DLD1 (cell line): ENCODE measurements at regions not wholly inside any gene's neighbourhood (a gene's known extent, or its start where the extent isn't known, plus 50 kb on each side); places are given as distances from the start of the nearest gene placed in this dataset.

ENCODE experiments used
- in situ Hi-C: cut with HindIII; loops from 2 replicates; pipeline ENCODE4 v1.10.0; 2017; ENCODE audit warnings: low sequenced_read_pairs

GRCh38 chr7:142638581-142638980 is 110.7 kb upstream of the PRSS1 start:
- in situ Hi-C loops: loop anchor here (25.0 kb wide), 1 partner anchor 374 kb away; no protein-coding TSS in a partner anchor

- in situ Hi-C loops: loop anchor here (25.0 kb wide), 1 partner anchor 375 kb away; no protein-coding TSS in a partner anchor
These were observed 112.0 kb upstream of the PRSS1 start for GRCh38 chr7:142637240-142637639.

- in situ Hi-C loops: loop anchor here (25.0 kb wide), 1 partner anchor 376 kb away; no protein-coding TSS in a partner anchor
These were observed 112.5 kb upstream of the PRSS1 start for GRCh38 chr7:142636751-142637150.

GRCh38 chr7:142636107-142636506 is 113.2 kb upstream of the PRSS1 start:
- in situ Hi-C loops: loop anchor here (25.0 kb wide), 1 partner anchor 376 kb away; no protein-coding TSS in a partner anchor

- in situ Hi-C loops: loop anchor here (25.0 kb wide), 1 partner anchor 380 kb away; no protein-coding TSS in a partner anchor
These were observed 116.8 kb upstream of the PRSS1 start for GRCh38 chr7:142632271-142633134.

GRCh38 chr7:142629588-142630260 is 119.5 kb upstream of the PRSS1 start:
- in situ Hi-C loops: loop anchor here (25.0 kb wide), 1 partner anchor 383 kb away; no protein-coding TSS in a partner anchor

GRCh38 chr7:142628945-142629344 is 120.3 kb upstream of the PRSS1 start:
- in situ Hi-C loops: loop anchor here (25.0 kb wide), 1 partner anchor 383 kb away; no protein-coding TSS in a partner anchor

- in situ Hi-C loops: loop anchor here (25.0 kb wide), 1 partner anchor 385 kb away; no protein-coding TSS in a partner anchor
These were observed 122.0 kb upstream of the PRSS1 start for GRCh38 chr7:142627223-142627622.

GRCh38 chr7:142626420-142627035 is 122.7 kb upstream of the PRSS1 start:
- in situ Hi-C loops: loop anchor here (25.0 kb wide), 1 partner anchor 386 kb away; no protein-coding TSS in a partner anchor

- in situ Hi-C loops: loop anchor here (25.0 kb wide), 1 partner anchor 387 kb away; no protein-coding TSS in a partner anchor
These were observed 124.1 kb upstream of the PRSS1 start for GRCh38 chr7:142625216-142625615.

GRCh38 chr7:142620402-142620801 is 128.9 kb upstream of the PRSS1 start:
- in situ Hi-C loops: no loop called here

- in situ Hi-C loops: no loop called here
These were observed 130.5 kb upstream of the PRSS1 start for GRCh38 chr7:142618655-142619351.

GRCh38 chr7:142616842-142617241 is 132.4 kb upstream of the PRSS1 start:
- in situ Hi-C loops: no loop called here

- in situ Hi-C loops: no loop called here
These were observed 133.1 kb upstream of the PRSS1 start for GRCh38 chr7:142616121-142616643.

GRCh38 chr7:142615508-142615907 is 133.8 kb upstream of the PRSS1 start:
- in situ Hi-C loops: no loop called here

- in situ Hi-C loops: no loop called here
These were observed 135.2 kb upstream of the PRSS1 start for GRCh38 chr7:142614116-142614515.

GRCh38 chr7:142612237-142612881 is 136.9 kb upstream of the PRSS1 start:
- in situ Hi-C loops: no loop called here

GRCh38 chr7:142611566-142612236 is 137.6 kb upstream of the PRSS1 start:
- in situ Hi-C loops: no loop called here
